ENCODE measurements at regions not wholly inside any gene's neighbourhood (a gene's known extent, or its start where the extent isn't known, plus 50 kb on each side); places are given as distances from the start of the nearest gene placed in this dataset.

- TF ChIP-seq, protein P1, sequence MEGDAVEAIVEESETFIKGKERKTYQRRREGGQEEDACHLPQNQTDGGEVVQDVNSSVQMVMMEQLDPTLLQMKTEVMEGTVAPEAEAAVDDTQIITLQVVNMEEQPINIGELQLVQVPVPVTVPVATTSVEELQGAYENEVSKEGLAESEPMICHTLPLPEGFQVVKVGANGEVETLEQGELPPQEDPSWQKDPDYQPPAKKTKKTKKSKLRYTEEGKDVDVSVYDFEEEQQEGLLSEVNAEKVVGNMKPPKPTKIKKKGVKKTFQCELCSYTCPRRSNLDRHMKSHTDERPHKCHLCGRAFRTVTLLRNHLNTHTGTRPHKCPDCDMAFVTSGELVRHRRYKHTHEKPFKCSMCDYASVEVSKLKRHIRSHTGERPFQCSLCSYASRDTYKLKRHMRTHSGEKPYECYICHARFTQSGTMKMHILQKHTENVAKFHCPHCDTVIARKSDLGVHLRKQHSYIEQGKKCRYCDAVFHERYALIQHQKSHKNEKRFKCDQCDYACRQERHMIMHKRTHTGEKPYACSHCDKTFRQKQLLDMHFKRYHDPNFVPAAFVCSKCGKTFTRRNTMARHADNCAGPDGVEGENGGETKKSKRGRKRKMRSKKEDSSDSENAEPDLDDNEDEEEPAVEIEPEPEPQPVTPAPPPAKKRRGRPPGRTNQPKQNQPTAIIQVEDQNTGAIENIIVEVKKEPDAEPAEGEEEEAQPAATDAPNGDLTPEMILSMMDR (IDR thresholded peaks at IDR 0.05) = no peak
- TF ChIP-seq EZH2phosphoT487 (IDR thresholded peaks at IDR 0.05) = no peak
These were observed 93.1 kb downstream of the OLFM1 start for GRCh38 chr9:135180586-135180985.
